IPS-18c (cell line): ENCODE measurements at regions not wholly inside any gene's neighbourhood (a gene's known extent, or its start where the extent isn't known, plus 50 kb on each side); places are given as distances from the start of the nearest gene placed in this dataset.

Experiments used
- H3K4me3 ChIP-seq: 2 replicates; pipeline ENCODE4 v1.7.0; 2013; ENCODE audit warnings: low read depth, mild to moderate bottlenecking, low read length, moderate library complexity; ENCODE audit not compliant: insufficient read depth
- H3K9me3 ChIP-seq: one replicate; pipeline ENCODE4 v1.6.1; 2013; ENCODE audit warnings: mild to moderate bottlenecking, low read length, moderate library complexity; ENCODE audit not compliant: control insufficient read depth, insufficient read depth

GRCh38 chr15:97461226-97461625, 499.3 kb upstream of the ARRDC4 start:
- Histone ChIP-seq H3K9me3 (no peaks in the 10 kb centered on the region), H3K4me3 (no peak overlapping the region)

- H3K9me3 ChIP-seq, result no peaks in the 10 kb centered on the region
- H3K4me3 ChIP-seq, result no peak overlapping the region
Observed at GRCh38 chr15:97463696-97464095, 496.8 kb upstream of the ARRDC4 start.

- Histone ChIP-seq H3K9me3 (no peaks in the 10 kb centered on the region), H3K4me3 (no peak overlapping the region)
Observed at GRCh38 chr15:97470417-97470816, 490.1 kb upstream of the ARRDC4 start.

- Histone ChIP-seq H3K9me3 (peaks cover 2% of the 10 kb centered on the region), H3K4me3 (no peak overlapping the region)
Observed at GRCh38 chr15:97473627-97474026, 486.9 kb upstream of the ARRDC4 start.

GRCh38 chr15:97479957-97480356, 480.5 kb upstream of the ARRDC4 start:
- Histone ChIP-seq H3K4me3 (no peak overlapping the region), H3K9me3 (peaks cover 2% of the 10 kb centered on the region)

- Histone ChIP-seq H3K9me3 (peaks cover 2% of the 10 kb centered on the region), H3K4me3 (no peak overlapping the region)
Observed at GRCh38 chr15:97482521-97482920, 478.0 kb upstream of the ARRDC4 start.

GRCh38 chr15:97483232-97483631, 477.3 kb upstream of the ARRDC4 start:
- Histone ChIP-seq H3K4me3 (no peak overlapping the region), H3K9me3 (peaks cover 2% of the 10 kb centered on the region)

GRCh38 chr15:97490429-97490828, 470.1 kb upstream of the ARRDC4 start:
- Histone ChIP-seq H3K4me3 (no peak overlapping the region), H3K9me3 (no peaks in the 10 kb centered on the region)

GRCh38 chr15:97501291-97501690, 459.2 kb upstream of the ARRDC4 start:
- Histone ChIP-seq H3K9me3 (no peaks in the 10 kb centered on the region), H3K4me3 (no peak overlapping the region)

GRCh38 chr15:97502038-97502437, 458.5 kb upstream of the ARRDC4 start:
- H3K9me3 ChIP-seq, result no peaks in the 10 kb centered on the region
- no peak overlapping the region for H3K4me3 ChIP-seq

GRCh38 chr15:97504031-97504792, 456.3 kb upstream of the ARRDC4 start:
- no peak overlapping the region for H3K4me3 ChIP-seq
- H3K9me3 ChIP-seq, result no peaks in the 10 kb centered on the region

GRCh38 chr15:97517737-97518136, 442.8 kb upstream of the ARRDC4 start:
- H3K4me3 ChIP-seq, result no peak overlapping the region
- no peaks in the 10 kb centered on the region for H3K9me3 ChIP-seq

- Histone ChIP-seq H3K4me3 (no peak overlapping the region), H3K9me3 (no peaks in the 10 kb centered on the region)
Observed at GRCh38 chr15:97520689-97521088, 439.8 kb upstream of the ARRDC4 start.

- Histone ChIP-seq H3K4me3 (no peak overlapping the region), H3K9me3 (no peaks in the 10 kb centered on the region)
Observed at GRCh38 chr15:97521381-97522285, 438.9 kb upstream of the ARRDC4 start.

GRCh38 chr15:97522347-97522746, 438.2 kb upstream of the ARRDC4 start:
- Histone ChIP-seq H3K9me3 (no peaks in the 10 kb centered on the region), H3K4me3 (no peak overlapping the region)

GRCh38 chr15:97525809-97526208, 434.7 kb upstream of the ARRDC4 start:
- H3K4me3 ChIP-seq, result no peak overlapping the region
- H3K9me3 ChIP-seq, result no peaks in the 10 kb centered on the region

GRCh38 chr15:97528238-97528637, 432.3 kb upstream of the ARRDC4 start:
- no peaks in the 10 kb centered on the region for H3K9me3 ChIP-seq

GRCh38 chr15:97545799-97546198, 414.7 kb upstream of the ARRDC4 start:
- no peaks in the 10 kb centered on the region for H3K9me3 ChIP-seq
- no peak overlapping the region for H3K4me3 ChIP-seq

More at GRCh38 chr15:97528238-97528637, 432.3 kb upstream of the ARRDC4 start:
- no peak overlapping the region for H3K4me3 ChIP-seq
